ENCODE measurements at regions not wholly inside any gene's neighbourhood (a gene's known extent, or its start where the extent isn't known, plus 50 kb on each side); places are given as distances from the start of the nearest gene placed in this dataset.

DNA sequence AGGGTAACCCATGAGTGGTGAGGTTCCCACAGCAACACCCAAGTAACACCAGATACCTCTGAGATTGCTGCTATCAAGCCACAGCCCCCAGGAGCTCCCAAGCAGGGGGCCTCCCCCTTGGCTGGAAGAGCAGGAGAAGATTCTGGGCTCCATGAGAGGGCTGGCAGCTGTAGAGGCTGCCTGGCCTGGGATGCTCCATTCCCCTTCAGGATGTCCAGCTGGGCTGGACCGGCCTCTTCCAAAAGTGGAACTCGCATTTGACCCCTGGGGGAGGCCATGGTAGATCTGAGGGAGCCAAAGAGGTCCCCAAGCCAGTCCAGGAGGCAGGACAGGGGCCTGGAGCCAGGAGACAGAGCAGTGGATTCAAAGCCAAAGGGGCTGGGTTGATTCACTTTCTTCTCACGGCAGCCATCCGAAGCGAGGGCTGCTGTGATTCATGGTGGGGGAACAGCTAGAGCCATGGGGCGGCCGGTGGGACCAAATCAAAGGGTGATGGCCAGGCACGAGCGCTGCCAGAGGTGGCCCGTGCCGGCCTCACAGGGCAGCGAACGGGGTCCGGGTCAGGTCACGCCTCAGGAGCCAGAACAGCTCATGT, 95.3 kb upstream of the ID2 start:
- Mint-ChIP-seq H3K4me1 (ENCODE audit: low read depth) (peaks cover 30% of the 10 kb centered on the region), H3K9me3 (ENCODE audit: low read depth) (no peaks in the 10 kb centered on the region), H3K4me3 (no peak overlapping the region), H3K27me3 (peaks cover 2% of the 10 kb centered on the region), H3K27ac (no peak overlapping the region), H3K36me3 (no peaks in the 10 kb centered on the region)

DNA sequence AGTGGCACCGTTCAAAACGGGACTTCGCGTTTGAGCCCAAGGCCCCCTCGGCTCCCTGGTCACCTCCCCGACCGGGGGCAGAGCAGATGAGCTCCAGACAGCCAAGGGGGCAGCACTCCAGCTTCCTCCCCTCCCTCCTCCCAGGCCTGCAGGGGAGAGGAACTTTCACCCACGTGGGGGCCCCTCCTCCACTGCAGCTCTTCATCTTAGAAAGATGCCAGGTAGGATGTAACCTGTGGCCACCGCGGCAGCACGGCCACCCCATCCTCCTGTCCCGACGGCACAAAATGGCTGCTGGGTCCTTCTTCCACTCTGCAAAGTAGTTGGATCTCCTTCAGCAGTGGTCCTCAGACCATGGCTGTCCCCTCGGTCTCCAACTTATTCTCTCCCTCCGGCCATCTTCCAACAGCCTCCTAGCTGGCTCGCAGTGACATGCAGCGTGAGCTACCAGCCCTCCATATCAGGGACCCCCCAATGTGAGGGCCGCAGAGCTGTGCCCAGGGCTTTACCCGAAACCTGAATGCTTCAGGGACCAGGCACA, 94.5 kb upstream of the ID2 start:
- H3K4me1 Mint-ChIP-seq (ENCODE audit: low read depth) = peaks cover 26% of the 10 kb centered on the region
- no peak overlapping the region for H3K4me3 Mint-ChIP-seq
- H3K27ac Mint-ChIP-seq = no peak overlapping the region
- H3K27me3 Mint-ChIP-seq = peaks cover 2% of the 10 kb centered on the region
- no peaks in the 10 kb centered on the region for H3K9me3 Mint-ChIP-seq (ENCODE audit: low read depth)
- no peaks in the 10 kb centered on the region for H3K36me3 Mint-ChIP-seq

DNA sequence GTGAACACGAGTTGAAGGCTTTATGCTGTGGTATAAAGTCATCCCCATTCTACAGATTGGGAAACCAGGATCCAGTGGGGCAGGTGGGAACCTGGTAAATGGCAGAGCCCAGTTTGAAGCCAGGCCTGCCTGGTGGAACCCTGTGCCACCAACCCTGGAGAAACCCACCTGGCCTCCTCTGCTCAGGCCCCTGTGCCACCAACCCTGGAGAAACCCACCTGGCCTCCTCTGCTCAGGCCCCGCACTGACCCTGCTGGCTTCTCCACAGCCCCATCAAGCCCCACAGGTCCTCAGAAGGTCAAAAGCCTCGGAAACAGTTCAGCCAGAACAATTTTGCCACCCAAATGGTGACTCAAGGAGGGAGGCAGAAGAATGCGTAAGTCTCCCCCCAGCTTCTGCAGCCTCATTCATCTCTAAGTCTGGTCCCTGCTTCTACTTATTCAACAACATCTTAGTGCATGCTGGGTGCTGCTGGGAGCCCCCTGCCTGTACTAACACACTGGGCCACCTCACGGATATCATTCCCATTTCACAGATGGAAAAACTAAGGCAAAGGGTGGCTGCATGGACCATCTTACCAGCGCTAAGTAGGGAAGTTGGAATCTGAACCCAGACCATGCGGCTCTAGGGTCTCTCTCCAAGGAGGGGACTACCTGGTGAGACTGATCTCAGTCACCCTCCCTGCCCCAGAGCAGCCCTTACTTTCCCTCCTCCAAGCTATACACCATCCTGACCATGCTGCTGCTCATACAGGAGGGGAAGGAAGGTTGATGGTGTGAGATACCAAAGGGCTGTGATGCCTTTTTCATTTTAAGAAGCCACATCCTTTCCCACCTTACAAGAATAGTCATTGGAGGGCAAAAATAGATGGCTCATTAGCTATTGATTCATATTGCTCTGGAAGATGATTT, 93.7 kb upstream of the ID2 start:
- H3K27me3 Mint-ChIP-seq = peaks cover 2% of the 10 kb centered on the region
- H3K4me3 Mint-ChIP-seq = no peak overlapping the region
- no peaks in the 10 kb centered on the region for H3K9me3 Mint-ChIP-seq (ENCODE audit: low read depth)
- H3K4me1 Mint-ChIP-seq (ENCODE audit: low read depth) = peaks cover 23% of the 10 kb centered on the region
- no peaks in the 10 kb centered on the region for H3K36me3 Mint-ChIP-seq
- H3K27ac Mint-ChIP-seq = no peak overlapping the region

DNA sequence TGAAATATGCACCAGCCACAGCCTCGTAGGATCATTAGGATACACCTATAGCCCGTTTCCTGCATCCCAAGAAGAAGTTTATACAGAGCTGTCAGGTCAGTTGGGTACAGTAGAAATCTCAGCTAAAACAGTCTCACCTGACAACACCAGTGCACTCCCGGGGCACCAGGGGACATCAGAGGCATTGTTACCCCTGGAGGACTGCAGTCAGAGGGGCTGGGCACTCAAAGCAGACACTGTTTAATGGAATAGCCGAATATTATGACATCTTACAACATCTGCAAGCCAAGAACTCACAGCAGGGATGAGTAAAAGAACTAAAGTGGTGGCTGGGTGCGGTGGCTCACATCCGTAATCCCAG, 93.0 kb upstream of the ID2 start:
- Mint-ChIP-seq H3K27ac (no peak overlapping the region), H3K4me1 (ENCODE audit: low read depth) (peaks cover 26% of the 10 kb centered on the region), H3K9me3 (ENCODE audit: low read depth) (no peaks in the 10 kb centered on the region), H3K27me3 (peaks cover 2% of the 10 kb centered on the region), H3K4me3 (no peak overlapping the region), H3K36me3 (no peaks in the 10 kb centered on the region)

DNA sequence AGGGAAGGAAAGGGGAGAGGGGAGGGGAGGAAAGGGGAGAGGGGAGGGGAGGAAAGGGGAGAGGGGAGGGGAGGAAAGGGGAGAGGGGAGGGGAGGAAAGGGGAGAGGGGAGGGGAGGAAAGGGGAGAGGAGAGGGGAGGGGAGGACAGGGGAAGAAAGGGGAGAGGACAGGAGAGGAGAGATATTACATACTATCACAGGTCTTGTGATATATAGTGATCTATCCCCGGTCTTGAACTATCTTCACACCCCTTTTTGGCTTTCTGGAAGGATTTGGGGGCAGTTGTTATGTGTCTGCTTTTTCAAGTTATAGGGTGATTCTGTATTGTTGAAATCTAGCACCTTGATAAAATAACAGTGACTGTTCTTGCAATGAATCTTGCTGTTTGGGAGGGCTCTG, 92.1 kb upstream of the ID2 start:
- Mint-ChIP-seq H3K27me3 (peaks cover 2% of the 10 kb centered on the region), H3K9me3 (ENCODE audit: low read depth) (no peaks in the 10 kb centered on the region), H3K4me3 (no peak overlapping the region), H3K36me3 (no peaks in the 10 kb centered on the region), H3K27ac (no peak overlapping the region), H3K4me1 (ENCODE audit: low read depth) (peaks cover 25% of the 10 kb centered on the region)

DNA sequence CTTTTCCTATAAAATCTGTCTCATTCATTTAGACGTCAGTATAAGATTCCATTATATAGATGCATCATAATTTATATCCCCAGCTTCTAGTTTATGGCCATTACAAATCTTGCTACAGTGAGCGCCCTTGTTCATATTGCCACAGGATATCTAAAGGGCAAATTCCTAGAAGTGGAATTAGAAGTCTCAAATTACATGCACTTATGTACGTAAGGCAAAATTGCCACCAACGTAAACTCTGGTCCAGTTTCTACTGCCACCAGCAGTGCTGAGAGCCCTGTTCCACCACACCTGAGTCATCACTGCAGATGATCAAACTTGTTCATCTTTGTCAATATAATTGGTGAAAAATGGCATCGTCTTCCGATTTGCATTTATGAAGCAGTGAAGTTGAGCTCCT, 90.9 kb upstream of the ID2 start:
- Mint-ChIP-seq H3K9me3 (ENCODE audit: low read depth) (no peaks in the 10 kb centered on the region), H3K4me3 (no peak overlapping the region), H3K36me3 (no peaks in the 10 kb centered on the region), H3K4me1 (ENCODE audit: low read depth) (peaks cover 23% of the 10 kb centered on the region), H3K27ac (no peak overlapping the region), H3K27me3 (no peaks in the 10 kb centered on the region)

DNA sequence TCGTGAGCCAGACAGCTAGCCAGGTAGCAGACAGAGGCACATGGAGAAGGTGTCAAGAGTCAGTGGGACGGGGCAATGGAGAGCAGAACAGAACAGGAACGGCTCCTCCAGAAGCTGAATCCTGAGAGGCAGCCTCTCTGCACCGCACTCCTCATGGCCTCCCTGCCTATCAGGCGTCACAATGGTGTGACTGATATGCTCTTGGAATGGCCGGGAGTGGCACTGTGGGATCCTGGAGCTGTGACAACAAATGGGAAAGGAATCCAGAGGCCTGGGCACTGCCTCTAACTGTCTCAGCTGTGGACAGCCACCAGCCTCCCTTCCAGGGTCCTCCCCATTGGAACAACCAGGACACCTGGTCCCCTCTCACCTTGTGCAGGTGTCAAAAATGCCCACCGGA, 89.1 kb upstream of the ID2 start:
- no peaks in the 10 kb centered on the region for H3K36me3 Mint-ChIP-seq
- H3K9me3 Mint-ChIP-seq (ENCODE audit: low read depth) = no peaks in the 10 kb centered on the region

DNA sequence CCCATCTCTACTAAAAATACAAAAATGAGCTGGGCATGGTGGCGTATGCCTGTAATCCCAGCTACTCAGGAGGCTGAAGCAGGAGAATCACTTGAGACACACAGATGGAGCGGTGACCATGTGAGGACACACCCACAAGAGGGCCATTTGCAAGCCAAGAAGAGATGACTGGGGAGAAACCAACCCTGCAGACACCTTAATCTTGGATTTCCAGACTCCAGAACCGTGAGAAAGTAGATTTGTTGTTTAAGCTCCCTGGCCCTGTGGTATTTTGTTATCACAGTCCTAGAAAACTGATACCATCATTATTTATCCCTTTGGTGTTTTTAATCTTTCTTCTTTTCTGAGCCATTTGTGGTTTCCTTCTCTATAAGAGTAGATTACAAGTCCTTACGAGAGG, 88.6 kb upstream of the ID2 start:
- H3K4me3 Mint-ChIP-seq = no peak overlapping the region
- H3K36me3 Mint-ChIP-seq = no peaks in the 10 kb centered on the region
- H3K27ac Mint-ChIP-seq = no peak overlapping the region
- no peaks in the 10 kb centered on the region for H3K27me3 Mint-ChIP-seq
- H3K9me3 Mint-ChIP-seq (ENCODE audit: low read depth) = no peaks in the 10 kb centered on the region
- H3K4me1 Mint-ChIP-seq (ENCODE audit: low read depth) = peaks cover 12% of the 10 kb centered on the region

More for the DNA sequence above, 89.1 kb upstream of the ID2 start:
- no peaks in the 10 kb centered on the region for H3K27me3 Mint-ChIP-seq
- H3K4me1 Mint-ChIP-seq (ENCODE audit: low read depth) = peaks cover 13% of the 10 kb centered on the region
- H3K4me3 Mint-ChIP-seq = no peak overlapping the region
- no peak overlapping the region for H3K27ac Mint-ChIP-seq

DNA sequence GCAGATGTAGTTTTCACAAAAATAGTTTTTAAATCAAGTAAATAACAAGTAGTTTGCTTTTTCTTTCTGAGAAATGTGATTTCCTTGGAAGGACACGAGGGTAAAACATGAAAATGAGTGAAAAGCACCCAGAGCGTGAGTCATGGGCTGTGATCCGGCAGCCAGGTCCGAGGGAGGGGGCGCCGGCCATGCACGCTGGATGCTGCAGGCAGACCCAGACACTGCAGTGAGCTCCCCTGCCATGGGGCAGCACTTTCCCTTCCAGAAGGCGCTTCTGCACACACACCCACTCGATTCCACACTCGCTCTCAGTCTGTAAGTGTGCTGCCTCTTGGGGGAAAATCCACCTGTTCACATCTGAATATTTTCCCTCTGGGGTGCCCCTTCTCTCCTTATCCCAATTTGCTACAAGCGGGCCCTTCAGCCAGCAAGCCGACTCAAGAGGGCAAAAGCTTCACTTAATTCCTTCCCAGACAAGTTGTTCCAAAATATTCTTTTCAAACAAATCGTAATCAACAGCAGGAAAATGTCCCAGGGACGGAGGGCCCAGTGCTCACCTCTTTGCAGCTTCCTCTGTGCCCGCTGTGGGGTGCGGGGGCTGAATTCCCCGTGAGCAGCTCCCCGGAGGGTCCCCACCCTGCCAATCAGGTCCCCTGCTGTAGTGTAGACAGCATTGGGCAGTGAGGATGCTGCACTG, 87.0 kb upstream of the ID2 start:
- peaks cover 7% of the 10 kb centered on the region for H3K4me1 Mint-ChIP-seq (ENCODE audit: low read depth)
- H3K36me3 Mint-ChIP-seq = no peaks in the 10 kb centered on the region
- no peak overlapping the region for H3K27ac Mint-ChIP-seq
- H3K9me3 Mint-ChIP-seq (ENCODE audit: low read depth) = no peaks in the 10 kb centered on the region
- H3K27me3 Mint-ChIP-seq = no peaks in the 10 kb centered on the region
- no peak overlapping the region for H3K4me3 Mint-ChIP-seq

DNA sequence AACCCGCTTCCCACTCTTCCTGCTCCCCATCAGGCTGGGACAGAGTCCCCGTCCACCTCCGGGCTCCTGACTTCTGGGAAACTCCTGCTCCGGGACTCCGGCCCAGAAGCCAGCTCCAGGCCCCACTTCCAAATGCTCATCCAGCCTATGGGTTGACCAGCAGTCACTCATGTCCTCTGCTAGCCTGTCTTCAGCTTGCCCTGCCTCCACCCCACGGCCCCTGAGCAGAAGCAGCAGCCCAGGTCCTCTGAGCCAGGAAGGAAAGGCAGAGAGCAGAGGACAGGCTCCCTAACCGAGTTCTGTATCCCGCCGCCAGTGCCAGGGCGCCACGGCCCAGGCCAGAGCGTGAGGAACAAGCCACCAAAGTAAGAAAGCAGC, 86.4 kb upstream of the ID2 start:
- H3K36me3 Mint-ChIP-seq = no peaks in the 10 kb centered on the region
- H3K27me3 Mint-ChIP-seq = no peaks in the 10 kb centered on the region
- no peak overlapping the region for H3K4me3 Mint-ChIP-seq
- H3K4me1 Mint-ChIP-seq (ENCODE audit: low read depth) = peaks cover 7% of the 10 kb centered on the region
- no peaks in the 10 kb centered on the region for H3K9me3 Mint-ChIP-seq (ENCODE audit: low read depth)
- no peak overlapping the region for H3K27ac Mint-ChIP-seq

DNA sequence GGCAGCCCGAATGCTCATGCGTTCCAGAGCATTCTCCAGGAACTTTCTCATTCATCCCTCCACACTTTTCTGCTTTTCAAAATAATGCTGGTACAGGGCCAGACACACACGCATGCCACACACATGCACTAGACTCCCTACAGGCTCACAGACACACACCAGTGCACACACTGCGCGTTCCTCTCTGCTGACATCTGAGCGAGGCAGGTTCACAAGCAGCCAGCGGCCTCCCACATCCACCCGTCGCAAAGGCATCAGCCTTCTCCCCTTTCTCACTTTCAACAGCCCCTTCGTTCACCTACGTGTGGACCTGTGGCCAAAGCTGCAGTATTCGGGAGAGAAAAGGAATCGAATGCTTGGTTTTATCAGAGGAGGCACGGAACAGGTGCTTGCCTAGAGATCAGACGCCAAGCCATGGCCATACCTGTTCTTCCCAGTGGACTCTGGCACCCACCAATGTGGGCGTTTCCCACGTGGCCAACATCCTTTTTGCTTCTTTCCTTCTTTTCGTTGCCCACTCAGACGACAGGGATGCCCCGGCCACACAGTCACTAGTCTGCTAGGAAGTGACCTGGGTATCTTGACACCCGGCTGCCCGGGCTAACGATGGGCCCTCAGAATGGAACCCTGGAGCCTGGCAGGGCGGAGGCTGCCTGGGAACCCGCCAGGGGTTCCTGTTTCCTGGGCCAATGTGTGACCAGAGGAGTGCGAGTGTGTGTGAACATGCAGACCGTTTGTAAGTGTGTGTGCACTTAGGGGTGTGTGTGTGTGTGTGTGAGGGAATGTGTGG, 85.8 kb upstream of the ID2 start:
- Mint-ChIP-seq H3K4me3 (no peak overlapping the region), H3K27ac (no peak overlapping the region), H3K4me1 (ENCODE audit: low read depth) (peaks cover 7% of the 10 kb centered on the region), H3K36me3 (no peaks in the 10 kb centered on the region), H3K27me3 (no peaks in the 10 kb centered on the region), H3K9me3 (ENCODE audit: low read depth) (no peaks in the 10 kb centered on the region)

DNA sequence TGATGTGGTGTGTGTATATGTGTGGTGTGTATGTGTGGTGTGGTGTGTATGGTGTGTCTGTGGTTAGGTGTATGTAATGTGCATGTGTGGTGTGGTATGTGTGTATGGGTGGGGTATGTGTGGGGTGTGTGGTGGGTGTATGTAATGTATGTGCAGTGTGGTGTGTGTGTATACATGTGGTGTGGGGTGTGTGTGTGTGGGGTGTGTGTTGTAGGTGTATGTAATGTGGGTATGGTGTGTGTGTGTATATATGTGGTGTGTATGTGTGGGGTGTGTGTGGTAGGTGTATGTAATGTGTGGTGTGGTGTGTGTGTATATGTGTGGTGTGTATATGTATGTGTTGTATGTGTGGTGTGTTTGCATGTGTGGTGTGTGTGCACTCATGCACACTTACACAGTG, 84.8 kb upstream of the ID2 start:
- H3K9me3 Mint-ChIP-seq (ENCODE audit: low read depth) = no peaks in the 10 kb centered on the region
- H3K4me3 Mint-ChIP-seq = no peak overlapping the region
- peaks cover 7% of the 10 kb centered on the region for H3K4me1 Mint-ChIP-seq (ENCODE audit: low read depth)
- H3K27ac Mint-ChIP-seq = no peak overlapping the region
- H3K27me3 Mint-ChIP-seq = no peaks in the 10 kb centered on the region
- H3K36me3 Mint-ChIP-seq = no peaks in the 10 kb centered on the region

DNA sequence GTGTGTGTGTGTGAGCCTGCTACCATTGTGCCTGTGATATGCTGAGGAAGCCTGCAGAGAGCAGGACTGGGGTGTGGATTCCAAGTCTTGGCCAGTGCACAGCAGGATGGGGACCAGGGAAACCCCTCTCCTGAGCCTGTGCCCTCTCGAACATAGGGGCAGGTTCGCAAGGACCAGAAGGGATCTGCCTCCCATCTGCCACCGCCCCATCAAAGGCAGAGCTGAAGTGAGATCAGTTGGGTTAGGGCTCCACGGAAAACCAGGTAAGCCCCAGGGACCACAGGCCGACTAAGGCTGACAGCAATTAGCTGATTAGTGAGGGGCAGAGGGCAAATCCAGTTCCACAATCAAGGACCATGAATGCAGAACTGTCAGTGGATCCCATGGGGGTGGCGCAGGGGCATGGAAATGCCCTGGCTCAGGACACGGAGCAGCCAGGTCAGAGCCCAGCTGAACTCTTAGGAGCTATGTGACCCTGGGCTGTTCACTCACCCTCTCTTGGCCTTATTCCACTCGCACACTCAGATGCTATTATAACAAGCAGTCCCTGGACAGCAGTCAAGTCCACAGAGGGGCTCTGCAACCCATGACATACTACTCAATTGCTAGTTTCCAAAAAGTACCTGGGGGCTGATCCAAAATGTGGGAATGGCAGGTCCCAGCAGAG, 84.2 kb upstream of the ID2 start:
- no peaks in the 10 kb centered on the region for H3K27me3 Mint-ChIP-seq
- no peak overlapping the region for H3K4me3 Mint-ChIP-seq
- H3K27ac Mint-ChIP-seq = no peak overlapping the region
- H3K4me1 Mint-ChIP-seq (ENCODE audit: low read depth) = peaks cover 7% of the 10 kb centered on the region
- no peaks in the 10 kb centered on the region for H3K9me3 Mint-ChIP-seq (ENCODE audit: low read depth)
- H3K36me3 Mint-ChIP-seq = no peaks in the 10 kb centered on the region
